ENCODE measurements at regions not wholly inside any gene's neighbourhood (a gene's known extent, or its start where the extent isn't known, plus 50 kb on each side); places are given as distances from the start of the nearest gene placed in this dataset.

DNA sequence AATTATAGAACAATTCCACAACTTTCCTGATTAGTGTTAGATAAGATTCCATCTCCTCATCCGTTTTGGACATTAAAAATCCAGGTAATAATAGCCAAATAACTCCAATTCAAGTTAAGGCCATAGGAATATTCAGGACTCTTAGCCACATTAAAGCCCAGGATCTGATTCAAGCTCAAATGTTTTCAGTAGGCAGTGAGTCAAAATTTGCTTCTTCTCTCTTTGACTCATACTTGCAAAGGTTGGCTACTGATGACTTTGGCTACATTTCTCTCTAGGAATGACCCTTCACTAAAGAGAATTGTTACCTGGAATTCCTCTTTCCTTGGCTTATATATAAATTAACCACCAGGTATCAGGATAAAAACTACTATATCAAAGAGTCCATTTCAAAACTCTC, 354.9 kb upstream of the HS3ST1 start:
- intact Hi-C loops (cut with micrococcal nuclease) (no loop called here), in situ Hi-C loops (cut with MboI) (no loop called here)
- CTCF ChIA-PET (ENCODE audit: low intra/inter-chr PET ratio) = no interaction called here
- DNase-seq (ENCODE audit: extremely low read depth in 1 of 4, low spot score in 3 of 4) (no peak), FAIRE-seq (no peak), ATAC-seq (no peak)
- Histone ChIP-seq H3K79me2 (ENCODE audit: control insufficient read depth, insufficient read depth, low read length) (no peaks in the 10 kb centered on the region), H3K4me1 (replicated peaks in 1 of 2; ENCODE audit: control insufficient read depth in 2 of 2, insufficient read depth in 2 of 2, low read length in 2 of 2) (no peaks in the 10 kb centered on the region), H3K9ac (ENCODE audit: insufficient read depth in 1 of 2, low read depth in 2 of 2, low read length in 2 of 2) (no peak overlapping the region), H3K27ac (ENCODE audit: extremely low read depth, low read depth, low read length) (no peak overlapping the region), H4K20me1 (replicated peaks; ENCODE audit: control insufficient read depth, insufficient read depth, low read length) (no peaks in the 10 kb centered on the region), H2AFZ (ENCODE audit: low read depth, low read length) (no peak overlapping the region), H3K27me3 (ENCODE audit: control insufficient read depth in 2 of 2, insufficient read depth in 2 of 2, low read length in 2 of 2) (no peaks in the 10 kb centered on the region), H3K9me1 (ENCODE audit: control insufficient read depth, insufficient read depth, low read length) (no peaks in the 10 kb centered on the region), H3K36me3 (ENCODE audit: control insufficient read depth, insufficient read depth, low read length) (no peaks in the 10 kb centered on the region), H3K4me2 (ENCODE audit: insufficient read depth, low read length) (no peak overlapping the region), H3K9me3 (replicated peaks; ENCODE audit: control insufficient read depth, insufficient read depth, low read depth, low read length) (no peaks in the 10 kb centered on the region), H3K4me3 (no peak overlapping the region)
- 0% methylated on average over 1 of the region's 1 CpG for WGBS (ENCODE audit: insufficient coverage, low coverage, missing lambda C conversion rate)
- POLR2A ChIA-PET = no interaction called here
- BruUV-seq (replicated peaks) = no TSS peak
- no peak for TF ChIP-seq EHMT2 (IDR thresholded peaks at IDR 0.05)
- TF ChIP-seq PML (IDR thresholded peaks at IDR 0.05; ENCODE audit: low read length) = no peak
- TF ChIP-seq WHSC1 (IDR thresholded peaks at IDR 0.05; ENCODE audit: low read length) = no peak
- no peak for TF ChIP-seq NFE2 (IDR thresholded peaks at IDR 0.05; ENCODE audit: low read depth)
- TF ChIP-seq NR1H2 (CRISPR knock-in tag; IDR thresholded peaks at IDR 0.05) = no peak
- no peak for TF ChIP-seq HEY1 (CRISPR knock-in tag; IDR thresholded peaks at IDR 0.05; ENCODE audit: borderline replicate concordance)
- no peak for TF ChIP-seq ZNF431 (CRISPR knock-in tag; IDR thresholded peaks at IDR 0.05)
- TF ChIP-seq FIP1L1 (IDR thresholded peaks at IDR 0.05; ENCODE audit: low read depth, low read length, poor library complexity, severe bottlenecking) = no peak
- TF ChIP-seq CEBPB (tag; IDR thresholded peaks at IDR 0.05) = no peak
- TF ChIP-seq MCM5 (IDR thresholded peaks at IDR 0.05; ENCODE audit: low read depth) = no peak
- no peak for TF ChIP-seq JUNB (CRISPR knock-in tag; conservative IDR thresholded peaks at IDR 0.05)
- TF ChIP-seq CHD4 (IDR thresholded peaks at IDR 0.05; ENCODE audit: insufficient read depth, insufficient replicate concordance, low read depth, low read length, poor library complexity, severe bottlenecking) = no peak
- TF ChIP-seq PURB (CRISPR knock-in tag; IDR thresholded peaks at IDR 0.05; ENCODE audit: low read depth) = no peak
- no peak for TF ChIP-seq ZNF24 (IDR thresholded peaks at IDR 0.05)
- TF ChIP-seq RUNX1 (IDR thresholded peaks at IDR 0.05; ENCODE audit: low read depth) = no peak
- no peak for TF ChIP-seq POLR2G (IDR thresholded peaks at IDR 0.05; ENCODE audit: low read depth, low read length)
- TF ChIP-seq CBFA2T3 (IDR thresholded peaks at IDR 0.05) = no peak
- TF ChIP-seq, protein P1, sequence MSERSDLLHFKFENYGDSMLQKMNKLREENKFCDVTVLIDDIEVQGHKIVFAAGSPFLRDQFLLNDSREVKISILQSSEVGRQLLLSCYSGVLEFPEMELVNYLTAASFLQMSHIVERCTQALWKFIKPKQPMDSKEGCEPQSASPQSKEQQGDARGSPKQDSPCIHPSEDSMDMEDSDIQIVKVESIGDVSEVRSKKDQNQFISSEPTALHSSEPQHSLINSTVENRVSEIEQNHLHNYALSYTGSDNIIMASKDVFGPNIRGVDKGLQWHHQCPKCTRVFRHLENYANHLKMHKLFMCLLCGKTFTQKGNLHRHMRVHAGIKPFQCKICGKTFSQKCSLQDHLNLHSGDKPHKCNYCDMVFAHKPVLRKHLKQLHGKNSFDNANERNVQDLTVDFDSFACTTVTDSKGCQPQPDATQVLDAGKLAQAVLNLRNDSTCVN (CRISPR knock-in tag; IDR thresholded peaks at IDR 0.05) = no peak

All from K562 (cell line).